Mesendoderm (in vitro differentiated cells): ENCODE measurements at regions not wholly inside any gene's neighbourhood (a gene's known extent, or its start where the extent isn't known, plus 50 kb on each side); places are given as distances from the start of the nearest gene placed in this dataset.

ENCODE experiments used
- DNase-seq: peaks from one replicate; pipeline ENCODE4 v3.0.0; 2013
- H2AK5ac ChIP-seq: 2 replicates; pipeline ENCODE4 v1.6.1; 2013; ENCODE audit warnings: low read length, inconsistent platforms
- H2BK120ac ChIP-seq: 2 replicates; pipeline ENCODE4 v1.6.1; 2013; ENCODE audit warnings: low read depth, mild to moderate bottlenecking, low read length, moderate library complexity, mixed read lengths
- H2BK15ac ChIP-seq: replicated peaks from 2 replicates; pipeline ENCODE4 v1.6.1; 2013; ENCODE audit warnings: low read depth, mild to moderate bottlenecking, moderate library complexity
- H2BK5ac ChIP-seq: 2 replicates; pipeline ENCODE4 v1.6.1; 2013; ENCODE audit warnings: low read length, inconsistent platforms
- H3K18ac ChIP-seq: 2 replicates; pipeline ENCODE4 v1.6.1; 2013; ENCODE audit warnings: mild to moderate bottlenecking, low read length, mixed read lengths
- H3K23ac ChIP-seq: one replicate; pipeline ENCODE4 v1.6.1; 2013; ENCODE audit warnings: low read length
- H3K27ac ChIP-seq: 2 replicates; pipeline ENCODE4 v1.5.1; 2013; ENCODE audit warnings: low read depth, mild to moderate bottlenecking, inconsistent platforms, low read length, moderate library complexity
- H3K27me3 ChIP-seq: 2 replicates; pipeline ENCODE4 v1.6.1; 2013; ENCODE audit warnings: low read length, control low read depth, mild to moderate bottlenecking, inconsistent platforms; ENCODE audit not compliant: insufficient read depth, poor library complexity
- H3K36me3 ChIP-seq: 2 replicates; pipeline ENCODE4 v1.6.1; 2013; ENCODE audit warnings: low read length, inconsistent platforms; ENCODE audit not compliant: control insufficient read depth, insufficient read depth
- H3K4ac ChIP-seq: one replicate; pipeline ENCODE4 v1.6.1; 2013; ENCODE audit warnings: low read depth, mild to moderate bottlenecking, low read length, moderate library complexity
- H3K4me1 ChIP-seq: 2 replicates; pipeline ENCODE4 v1.6.1; 2013; ENCODE audit warnings: low read depth, low read length, inconsistent platforms; ENCODE audit not compliant: control insufficient read depth
- H3K4me2 ChIP-seq: 2 replicates; pipeline ENCODE4 v1.6.1; 2013; ENCODE audit warnings: low read length
- H3K4me3 ChIP-seq: 2 replicates; pipeline ENCODE4 v1.5.1; 2013; ENCODE audit warnings: mild to moderate bottlenecking, low read length
- H3K56ac ChIP-seq: one replicate; pipeline ENCODE4 v1.6.1; 2013; ENCODE audit warnings: low read length
- H3K79me1 ChIP-seq: 2 replicates; pipeline ENCODE4 v1.6.1; 2013; ENCODE audit warnings: low read length, inconsistent platforms
- H3K79me2 ChIP-seq: 2 replicates; pipeline ENCODE4 v1.6.1; 2013; ENCODE audit warnings: mild to moderate bottlenecking, low read length; ENCODE audit not compliant: control insufficient read depth, insufficient read depth
- H3K9ac ChIP-seq: 2 replicates; pipeline ENCODE4 v1.6.1; 2013; ENCODE audit warnings: low read length, inconsistent platforms
- H4K5ac ChIP-seq: one replicate; pipeline ENCODE4 v1.6.1; 2013; ENCODE audit warnings: low read length
- H4K8ac ChIP-seq: one replicate; pipeline ENCODE4 v1.6.1; 2013; ENCODE audit warnings: low read depth, mild to moderate bottlenecking, control low read depth, low read length, moderate library complexity
- WGBS: extraction: QIAGEN DNeasy Blood & Tissue Kit; methylation state at CpG from one replicate; pipeline ENCODE4 v1.1.7; 2013; ENCODE audit warnings: low lambda C conversion rate, missing lambda C conversion rate; ENCODE audit not compliant: insufficient coverage; ENCODE audit errors: extremely low coverage; 5-methylcytosine and 5-hydroxymethylcytosine counted together

GRCh38 chr4:55215087-55215486 is 89.7 kb upstream of the KDR start:
- no peaks in the 10 kb centered on the region for H3K4me1 ChIP-seq
- no CpG with 5 or more reads among the region's 1 CpG for WGBS
- H3K56ac ChIP-seq: no peak overlapping the region
- H3K18ac ChIP-seq: no peak overlapping the region
- DNase-seq: no peak
- no peaks in the 10 kb centered on the region for H3K36me3 ChIP-seq
- no peak overlapping the region for H3K27ac ChIP-seq
- H3K23ac ChIP-seq: no peak overlapping the region
- H3K9ac ChIP-seq: no peak overlapping the region
- no peak overlapping the region for H3K4ac ChIP-seq
- H2BK15ac ChIP-seq: no peak overlapping the region
- no peak overlapping the region for H3K4me3 ChIP-seq
- H2BK5ac ChIP-seq: no peak overlapping the region
- H3K27me3 ChIP-seq: no peaks in the 10 kb centered on the region
- H4K5ac ChIP-seq: no peak overlapping the region
- no peaks in the 10 kb centered on the region for H3K79me2 ChIP-seq
- H3K79me1 ChIP-seq: no peaks in the 10 kb centered on the region
- no peak overlapping the region for H4K8ac ChIP-seq
- no peak overlapping the region for H2AK5ac ChIP-seq
- no peak overlapping the region for H2BK120ac ChIP-seq
- H3K4me2 ChIP-seq: no peak overlapping the region

DNA sequence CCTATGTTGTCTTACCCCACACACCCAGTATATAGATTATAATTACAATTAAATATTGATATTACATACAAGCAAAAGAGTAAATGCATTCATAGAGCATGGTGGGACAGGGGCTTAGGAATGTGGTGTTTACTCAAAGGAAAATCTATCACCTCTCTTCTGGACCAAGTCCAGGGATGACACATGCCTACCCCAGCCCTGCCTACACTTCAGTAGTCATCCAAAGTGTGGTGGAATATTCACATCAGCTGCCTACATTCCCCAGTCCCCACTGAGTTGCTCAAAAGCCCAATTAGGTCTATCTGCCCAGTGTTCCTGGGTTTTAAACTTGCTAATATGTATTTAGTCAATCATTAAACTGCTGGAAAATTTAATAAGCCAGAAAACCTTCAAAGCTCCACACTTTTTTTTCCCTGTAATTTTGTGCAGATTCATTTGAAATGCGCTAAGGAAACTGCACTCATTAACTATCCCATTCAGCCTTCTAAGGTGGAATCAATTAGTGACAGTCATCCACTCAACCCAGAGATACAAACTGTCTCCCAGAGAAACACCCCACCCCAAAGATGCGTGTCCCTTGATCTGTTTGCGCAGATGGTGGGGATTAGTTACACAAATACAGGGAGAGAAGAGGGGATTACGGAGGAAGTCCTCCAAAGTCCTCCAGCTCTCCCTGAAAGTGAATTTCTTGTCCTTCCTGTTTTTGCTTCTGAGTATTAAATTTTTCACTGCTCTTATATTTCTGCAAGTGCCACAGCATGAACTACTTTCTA is 91.7 kb upstream of the KDR start:
- Histone ChIP-seq H2BK5ac (no peak overlapping the region), H3K56ac (no peak overlapping the region), H3K4me2 (no peak overlapping the region), H2BK120ac (no peak overlapping the region), H3K4me3 (no peak overlapping the region), H3K4me1 (no peaks in the 10 kb centered on the region), H3K79me2 (no peaks in the 10 kb centered on the region), H3K79me1 (no peaks in the 10 kb centered on the region), H4K8ac (no peak overlapping the region), H4K5ac (no peak overlapping the region), H3K18ac (no peak overlapping the region), H3K9ac (no peak overlapping the region), H3K27me3 (no peaks in the 10 kb centered on the region), H3K23ac (no peak overlapping the region), H2AK5ac (no peak overlapping the region), H3K27ac (no peak overlapping the region), H2BK15ac (no peak overlapping the region), H3K36me3 (no peaks in the 10 kb centered on the region), H3K4ac (no peak overlapping the region)
- WGBS: no CpG with 5 or more reads among the region's 4 CpGs
- DNase-seq: no peak

DNA sequence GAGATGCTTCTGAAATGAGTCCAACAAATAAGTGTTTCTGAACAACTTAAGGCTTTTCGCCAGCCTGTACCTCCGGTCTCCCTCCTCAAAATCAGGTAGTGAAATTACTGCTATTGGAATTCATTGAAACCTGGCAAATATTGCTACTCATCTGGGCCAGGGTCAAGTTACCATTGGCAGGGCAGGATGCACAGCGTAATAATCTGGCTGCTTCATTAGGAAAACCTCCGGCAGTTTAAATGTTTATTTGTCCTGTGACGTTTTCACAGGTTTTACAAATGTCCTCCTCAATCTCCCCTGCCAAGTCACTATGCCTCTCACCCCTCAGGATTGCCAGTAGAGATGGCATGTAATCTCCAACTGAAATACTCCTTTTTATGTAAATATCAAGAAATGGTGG is 92.6 kb upstream of the KDR start:
- WGBS: no CpG with 5 or more reads among the region's 5 CpGs
- no peak overlapping the region for H3K18ac ChIP-seq
- no peak overlapping the region for H3K4me3 ChIP-seq
- no peak overlapping the region for H2AK5ac ChIP-seq
- H2BK15ac ChIP-seq: no peak overlapping the region
- H3K4me2 ChIP-seq: no peak overlapping the region
- DNase-seq: no peak
- H3K79me1 ChIP-seq: no peaks in the 10 kb centered on the region
- H3K56ac ChIP-seq: no peak overlapping the region
- no peak overlapping the region for H3K23ac ChIP-seq
- H2BK120ac ChIP-seq: no peak overlapping the region
- no peak overlapping the region for H3K9ac ChIP-seq
- no peak overlapping the region for H4K5ac ChIP-seq
- no peak overlapping the region for H2BK5ac ChIP-seq
- no peak overlapping the region for H4K8ac ChIP-seq
- no peaks in the 10 kb centered on the region for H3K4me1 ChIP-seq
- H3K36me3 ChIP-seq: no peaks in the 10 kb centered on the region
- H3K4ac ChIP-seq: no peak overlapping the region
- H3K27ac ChIP-seq: no peak overlapping the region
- H3K79me2 ChIP-seq: no peaks in the 10 kb centered on the region
- no peaks in the 10 kb centered on the region for H3K27me3 ChIP-seq

DNA sequence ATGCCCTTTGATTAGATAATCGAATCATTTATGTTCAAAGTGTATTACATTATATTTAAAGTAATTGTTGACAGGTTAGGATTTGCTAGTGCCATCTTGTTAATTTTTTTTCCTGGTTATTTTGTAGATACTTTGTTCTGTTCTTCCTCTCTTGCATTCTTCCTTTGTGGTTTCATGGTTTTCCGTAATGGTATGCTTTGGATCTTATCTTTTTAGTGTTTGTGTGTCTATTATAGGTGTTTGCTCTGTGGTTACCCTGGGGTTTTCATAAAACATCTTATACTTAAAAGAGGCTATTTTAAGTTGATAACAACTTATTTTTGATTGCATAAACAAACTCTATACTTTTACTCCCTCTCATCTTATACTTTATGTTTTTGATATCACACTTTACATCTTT is 108.2 kb upstream of the SRD5A3 start:
- DNase-seq: no peak
- no peak overlapping the region for H2BK5ac ChIP-seq
- H4K8ac ChIP-seq: no peak overlapping the region
- no peaks in the 10 kb centered on the region for H3K79me1 ChIP-seq
- no CpG with 5 or more reads among the region's 2 CpGs for WGBS
- H3K4me2 ChIP-seq: no peak overlapping the region
- no peak overlapping the region for H3K56ac ChIP-seq
- H3K4me1 ChIP-seq: no peaks in the 10 kb centered on the region
- no peak overlapping the region for H2BK120ac ChIP-seq
- H3K79me2 ChIP-seq: no peaks in the 10 kb centered on the region
- no peaks in the 10 kb centered on the region for H3K27me3 ChIP-seq
- H4K5ac ChIP-seq: no peak overlapping the region
- no peak overlapping the region for H2BK15ac ChIP-seq
- H3K4ac ChIP-seq: no peak overlapping the region
- H3K23ac ChIP-seq: no peak overlapping the region
- no peak overlapping the region for H2AK5ac ChIP-seq
- H3K36me3 ChIP-seq: no peaks in the 10 kb centered on the region
- H3K9ac ChIP-seq: no peak overlapping the region
- H3K18ac ChIP-seq: no peak overlapping the region
- no peak overlapping the region for H3K4me3 ChIP-seq
- H3K27ac ChIP-seq: no peak overlapping the region

DNA sequence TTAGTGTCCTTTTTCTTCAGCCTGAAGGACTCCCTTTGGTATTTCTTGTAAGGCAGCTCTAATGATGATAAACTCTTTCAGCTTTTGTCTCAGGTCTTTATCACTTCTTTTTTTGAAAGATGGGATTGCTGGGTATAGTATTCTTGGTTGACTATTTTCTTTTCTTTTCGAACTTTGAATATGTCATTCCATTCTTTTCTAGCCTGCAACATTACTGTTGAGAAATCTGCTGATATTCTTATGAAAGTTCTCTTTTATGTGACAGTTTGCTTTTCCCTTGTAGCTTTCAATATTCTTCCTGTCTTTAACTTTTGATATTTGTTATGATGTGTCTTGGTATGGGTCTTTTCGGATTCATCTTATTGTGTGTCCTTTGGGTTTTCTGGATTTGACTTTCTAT is 107.6 kb upstream of the SRD5A3 start:
- Histone ChIP-seq H3K9ac (no peak overlapping the region), H4K8ac (no peak overlapping the region), H3K36me3 (no peaks in the 10 kb centered on the region), H2AK5ac (no peak overlapping the region), H2BK5ac (no peak overlapping the region), H2BK15ac (no peak overlapping the region), H3K4me3 (no peak overlapping the region), H3K4ac (no peak overlapping the region), H3K79me1 (no peaks in the 10 kb centered on the region), H3K27ac (no peak overlapping the region), H3K27me3 (no peaks in the 10 kb centered on the region), H3K4me1 (no peaks in the 10 kb centered on the region), H3K23ac (no peak overlapping the region), H3K56ac (no peak overlapping the region), H3K4me2 (no peak overlapping the region), H4K5ac (no peak overlapping the region), H2BK120ac (no peak overlapping the region), H3K79me2 (no peaks in the 10 kb centered on the region), H3K18ac (no peak overlapping the region)
- no CpG with 5 or more reads among the region's 2 CpGs for WGBS
- DNase-seq: no peak

DNA sequence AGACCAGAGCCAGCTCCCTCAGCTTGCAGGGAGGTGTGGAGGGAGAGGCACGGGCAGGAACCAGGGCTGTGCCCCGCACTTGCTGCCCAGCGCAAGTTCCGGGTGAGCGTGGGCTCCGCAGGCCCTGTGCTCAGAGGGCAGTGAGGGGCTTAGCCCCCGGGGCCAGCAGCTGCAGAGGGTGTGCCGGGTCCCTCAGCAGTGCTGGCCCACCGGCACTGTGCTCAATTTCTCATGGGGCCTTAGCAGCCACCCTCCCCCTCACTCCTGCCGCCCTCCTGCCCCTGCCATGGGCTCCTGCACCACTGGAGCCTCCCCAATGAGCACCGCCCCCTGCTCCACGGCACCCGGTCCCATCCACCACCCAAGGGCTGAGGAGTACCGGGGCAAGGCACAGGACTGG is 104.6 kb upstream of the SRD5A3 start:
- no peak overlapping the region for H4K8ac ChIP-seq
- no peaks in the 10 kb centered on the region for H3K36me3 ChIP-seq

More for the DNA sequence above, 104.6 kb upstream of the SRD5A3 start:
- no peaks in the 10 kb centered on the region for H3K79me2 ChIP-seq
- H3K9ac ChIP-seq: no peak overlapping the region
- no peak overlapping the region for H3K4me2 ChIP-seq
- no peak for DNase-seq
- H3K4ac ChIP-seq: no peak overlapping the region
- no peak overlapping the region for H2BK5ac ChIP-seq
- no peak overlapping the region for H2BK120ac ChIP-seq
- H2AK5ac ChIP-seq: no peak overlapping the region
- H3K18ac ChIP-seq: no peak overlapping the region
- H3K79me1 ChIP-seq: no peaks in the 10 kb centered on the region
- no CpG with 5 or more reads among the region's 14 CpGs for WGBS
- no peak overlapping the region for H3K4me3 ChIP-seq
- no peak overlapping the region for H3K56ac ChIP-seq
- H3K27ac ChIP-seq: no peak overlapping the region
- no peak overlapping the region for H4K5ac ChIP-seq
- H3K23ac ChIP-seq: no peak overlapping the region
- no peaks in the 10 kb centered on the region for H3K27me3 ChIP-seq
- H2BK15ac ChIP-seq: no peak overlapping the region
- H3K4me1 ChIP-seq: no peaks in the 10 kb centered on the region
